Right lung (tissue), 2 donors: ENCODE measurements at regions not wholly inside any gene's neighbourhood (a gene's known extent, or its start where the extent isn't known, plus 50 kb on each side); places are given as distances from the start of the nearest gene placed in this dataset.

ENCODE experiments used
- DNase-seq, 2 donors: peaks; one replicate each; pipeline ENCODE4 v3.0.0-alpha.2; 2013

DNA sequence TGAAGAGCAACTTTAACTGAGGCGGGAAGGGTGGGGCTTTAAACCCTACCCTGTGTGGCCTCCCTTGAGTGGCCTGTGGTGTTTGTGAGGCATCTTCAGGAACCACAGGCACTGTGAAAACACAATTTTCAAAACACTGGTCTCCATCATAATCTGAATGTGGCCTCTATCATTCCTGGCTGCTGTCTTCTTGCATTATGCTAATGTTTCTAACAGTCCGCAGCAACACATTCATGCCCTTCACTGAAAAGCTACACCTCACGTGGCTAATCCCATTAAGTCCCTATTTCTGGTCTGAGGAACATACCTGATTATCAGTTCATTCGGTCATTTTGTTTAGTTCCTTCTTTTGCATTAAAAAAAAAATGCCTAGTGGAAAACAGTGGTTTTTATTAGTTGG, 94.6 kb downstream of the F11 start:
- DNase-seq = no peak

DNA sequence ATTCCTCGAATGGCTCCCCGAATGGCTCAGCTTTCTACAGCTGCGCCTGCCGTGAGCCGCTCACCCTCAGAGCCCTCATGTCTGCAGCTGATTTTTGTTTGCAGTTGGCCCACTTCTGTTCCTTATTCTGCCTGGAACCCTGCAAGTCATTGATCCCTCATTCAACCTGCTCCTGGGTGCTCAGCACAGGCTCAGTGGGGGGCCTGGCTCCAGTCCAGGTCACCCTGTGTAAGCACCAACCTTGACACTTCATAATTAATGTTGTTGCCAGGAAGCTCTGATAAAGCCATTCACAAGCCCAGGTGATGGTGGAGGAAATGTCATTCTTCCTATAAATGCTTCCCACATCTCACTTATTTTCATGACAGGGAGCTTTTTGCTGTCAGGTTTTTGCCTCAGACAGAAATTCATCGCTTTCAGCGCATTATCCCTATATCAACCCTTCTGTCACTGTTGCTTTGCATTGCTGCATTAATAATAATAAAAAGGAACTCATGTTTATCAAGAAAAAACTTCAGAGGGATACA, 85.7 kb downstream of the F11 start:
- no peak for DNase-seq

DNA sequence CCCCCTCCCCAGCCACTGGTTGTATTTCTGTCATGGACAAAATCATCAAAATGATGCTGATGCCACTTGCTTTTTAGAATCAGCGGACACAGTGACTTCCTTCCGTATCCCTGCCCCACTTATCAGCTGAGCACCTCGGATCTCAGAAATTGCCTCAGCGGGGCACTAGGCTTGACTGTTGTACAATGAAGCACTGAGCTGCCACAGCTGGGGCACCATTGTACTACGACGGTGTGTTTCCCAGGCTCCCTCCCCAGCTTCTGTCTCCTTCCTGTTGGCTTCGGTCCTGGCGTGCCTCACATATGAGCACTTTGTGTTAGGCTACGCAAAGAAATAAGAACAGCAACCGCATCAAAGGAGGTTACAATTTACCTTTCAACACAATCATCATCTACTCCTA, 82.4 kb downstream of the F11 start:
- no peak for DNase-seq

DNA sequence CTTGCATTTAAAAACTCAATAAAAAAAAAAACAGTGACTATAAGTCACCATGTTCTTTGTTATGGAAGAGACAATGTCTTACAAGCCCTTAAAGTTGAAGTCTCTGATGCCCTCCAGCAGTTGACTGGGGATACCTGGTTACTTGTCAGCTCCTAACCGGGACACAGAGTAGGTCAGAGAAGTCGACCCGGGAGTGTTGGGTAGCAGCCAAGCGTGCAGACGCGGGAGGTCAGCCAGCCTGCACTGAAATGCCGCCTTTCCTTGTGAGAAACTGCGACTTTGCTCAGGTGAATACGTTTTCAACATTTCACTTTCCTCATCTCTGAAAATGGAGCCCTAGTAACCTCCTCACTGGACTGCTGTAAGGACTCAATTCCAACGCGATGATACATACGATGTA, 81.8 kb downstream of the F11 start:
- no peak for DNase-seq

DNA sequence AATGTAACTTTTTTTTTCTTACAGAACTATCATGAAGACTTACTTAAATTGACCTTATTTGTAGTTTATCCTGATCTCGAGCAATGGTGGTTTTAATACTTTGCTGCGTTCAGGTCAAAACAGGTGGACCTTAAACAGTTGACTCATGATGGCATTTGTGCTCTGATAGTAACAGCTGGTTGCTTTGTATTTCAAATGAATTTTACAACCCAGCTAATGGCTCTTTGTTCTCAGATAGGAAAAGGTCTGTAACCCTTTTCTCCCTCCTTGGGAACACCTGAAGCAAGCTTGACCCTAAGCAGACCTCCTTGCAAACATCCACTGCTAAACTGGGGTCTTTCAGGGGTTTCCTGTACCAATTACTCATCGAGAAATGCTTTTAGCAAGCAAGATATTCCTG, 79.2 kb downstream of the F11 start:
- DNase-seq = no peak

DNA sequence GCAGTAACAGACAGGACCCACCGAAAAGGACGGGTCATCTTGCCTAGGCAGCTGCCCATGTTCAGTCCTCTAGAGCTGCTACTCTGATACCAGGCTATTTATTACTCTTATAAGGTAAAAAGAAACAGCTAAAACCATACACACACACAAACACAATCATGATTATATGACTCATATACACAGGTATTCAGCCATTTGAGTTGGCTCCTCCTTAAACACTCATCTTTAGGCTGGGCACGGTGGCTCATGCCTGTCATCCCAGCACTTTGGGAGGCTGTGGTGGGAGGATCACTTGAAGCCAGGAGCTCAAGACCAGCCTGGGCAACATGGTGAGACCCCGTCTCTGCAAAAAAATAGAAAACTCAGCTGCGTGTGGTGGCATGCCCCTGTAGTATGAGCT, 76.6 kb downstream of the F11 start:
- no peak for DNase-seq

DNA sequence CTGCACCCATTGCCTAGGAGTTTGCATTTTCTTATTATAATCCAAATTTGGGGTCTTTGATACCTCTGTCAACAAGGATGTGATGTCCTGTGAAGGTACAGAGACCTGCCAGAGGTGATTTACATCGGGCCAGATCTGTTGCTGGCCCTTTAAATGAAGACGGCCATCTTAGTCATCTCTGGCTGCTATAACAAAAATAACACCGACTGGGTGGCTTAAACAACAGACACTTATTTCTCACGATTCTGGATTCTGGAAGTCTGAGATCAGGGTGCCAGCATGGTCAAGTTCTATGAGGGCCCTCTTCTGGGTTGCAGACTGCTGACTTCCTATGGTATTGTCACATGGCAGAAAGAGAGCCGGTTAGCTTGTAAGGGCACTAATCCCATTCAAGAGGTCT, 75.7 kb downstream of the F11 start:
- DNase-seq = no peak
